Middle frontal gyrus (tissue), 1 donor: ENCODE measurements at regions not wholly inside any gene's neighbourhood (a gene's known extent, or its start where the extent isn't known, plus 50 kb on each side); places are given as distances from the start of the nearest gene placed in this dataset.
"Not testable (repeated sequence)": the region's sequence is repeated elsewhere in the genome, so short reads cannot be mapped to it uniquely, and the experiment has no call there.

ENCODE experiments used
- DNase-seq: peaks from one replicate; pipeline ENCODE4 v3.0.0-alpha.2; 2015; ENCODE audit warnings: low spot score; ENCODE audit errors: extremely low spot score

- not testable (repeated sequence) for DNase-seq
Observed at GRCh38 chr9:65397226-65397625, 112.2 kb upstream of the FOXD4L5 start.

- not testable (repeated sequence) for DNase-seq
Observed at GRCh38 chr9:65396601-65397000, 111.6 kb upstream of the FOXD4L5 start.

- DNase-seq: not testable (repeated sequence)
Observed at GRCh38 chr9:65395789-65396188, 110.8 kb upstream of the FOXD4L5 start.

GRCh38 chr9:65395121-65395520 lies 110.1 kb upstream of the FOXD4L5 start:
- DNase-seq: not testable (repeated sequence)

- not testable (repeated sequence) for DNase-seq
Observed at GRCh38 chr9:65393111-65393810, 108.3 kb upstream of the FOXD4L5 start.

- not testable (repeated sequence) for DNase-seq
Observed at GRCh38 chr9:65392611-65393010, 107.6 kb upstream of the FOXD4L5 start.

- DNase-seq: not testable (repeated sequence)
Observed at GRCh38 chr9:65389710-65390109, 104.7 kb upstream of the FOXD4L5 start.

GRCh38 chr9:65389216-65389615 lies 104.2 kb upstream of the FOXD4L5 start:
- not testable (repeated sequence) for DNase-seq

GRCh38 chr9:65386699-65387098 lies 101.7 kb upstream of the FOXD4L5 start:
- peak; percentile 77 for DNase-seq

GRCh38 chr9:65386191-65386590 lies 101.2 kb upstream of the FOXD4L5 start:
- not testable (repeated sequence) for DNase-seq

- not testable (repeated sequence) for DNase-seq
Observed at GRCh38 chr9:65385655-65386024, 100.6 kb upstream of the FOXD4L5 start.

GRCh38 chr9:65384759-65385654 lies 100.0 kb upstream of the FOXD4L5 start:
- not testable (repeated sequence) for DNase-seq

GRCh38 chr9:65384066-65384465 lies 99.1 kb upstream of the FOXD4L5 start:
- DNase-seq: not testable (repeated sequence)

GRCh38 chr9:65383646-65384045 lies 98.6 kb upstream of the FOXD4L5 start:
- not testable (repeated sequence) for DNase-seq

GRCh38 chr9:65382701-65383318 lies 97.8 kb upstream of the FOXD4L5 start:
- not testable (repeated sequence) for DNase-seq
